ENCODE measurements at regions not wholly inside any gene's neighbourhood (a gene's known extent, or its start where the extent isn't known, plus 50 kb on each side); places are given as distances from the start of the nearest gene placed in this dataset.

GRCh38 chr11:36885154-36885553, 287.1 kb upstream of the RAG2 start:
- DNase-seq (ENCODE audit: low spot score) = no peak
- no peak for TF ChIP-seq CTCF (IDR thresholded peaks at IDR 0.05; ENCODE audit: borderline replicate concordance, control extremely low read depth, extremely low read depth, insufficient read depth, missing control alignments)
- in situ Hi-C loops (cut with MboI; ENCODE audit: low sequenced_read_pairs, unreplicated experiment) = no loop called here

GRCh38 chr11:36878737-36879136, 280.7 kb upstream of the RAG2 start:
- no peak for DNase-seq (ENCODE audit: low spot score)
- TF ChIP-seq CTCF (IDR thresholded peaks at IDR 0.05; ENCODE audit: borderline replicate concordance, control extremely low read depth, extremely low read depth, insufficient read depth, missing control alignments) = no peak
- in situ Hi-C loops (cut with MboI; ENCODE audit: low sequenced_read_pairs, unreplicated experiment) = no loop called here

GRCh38 chr11:36877149-36877548, 279.1 kb upstream of the RAG2 start:
- in situ Hi-C loops (cut with MboI; ENCODE audit: low sequenced_read_pairs, unreplicated experiment) = no loop called here
- no peak for TF ChIP-seq CTCF (IDR thresholded peaks at IDR 0.05; ENCODE audit: borderline replicate concordance, control extremely low read depth, extremely low read depth, insufficient read depth, missing control alignments)
- no peak for DNase-seq (ENCODE audit: low spot score)

GRCh38 chr11:36876266-36876665, 278.2 kb upstream of the RAG2 start:
- no peak for TF ChIP-seq CTCF (IDR thresholded peaks at IDR 0.05; ENCODE audit: borderline replicate concordance, control extremely low read depth, extremely low read depth, insufficient read depth, missing control alignments)
- in situ Hi-C loops (cut with MboI; ENCODE audit: low sequenced_read_pairs, unreplicated experiment) = no loop called here
- no peak for DNase-seq (ENCODE audit: low spot score)

- TF ChIP-seq CTCF (IDR thresholded peaks at IDR 0.05; ENCODE audit: borderline replicate concordance, control extremely low read depth, extremely low read depth, insufficient read depth, missing control alignments) = no peak
- in situ Hi-C loops (cut with MboI; ENCODE audit: low sequenced_read_pairs, unreplicated experiment) = no loop called here
- DNase-seq (ENCODE audit: low spot score) = no peak
Measured at GRCh38 chr11:36874291-36874690, 276.3 kb upstream of the RAG2 start.

GRCh38 chr11:36870361-36870760, 272.3 kb upstream of the RAG2 start:
- in situ Hi-C loops (cut with MboI; ENCODE audit: low sequenced_read_pairs, unreplicated experiment) = no loop called here
- no peak for DNase-seq (ENCODE audit: low spot score)
- TF ChIP-seq CTCF (IDR thresholded peaks at IDR 0.05; ENCODE audit: borderline replicate concordance, control extremely low read depth, extremely low read depth, insufficient read depth, missing control alignments) = no peak

- DNase-seq (ENCODE audit: low spot score) = no peak
- in situ Hi-C loops (cut with MboI; ENCODE audit: low sequenced_read_pairs, unreplicated experiment) = no loop called here
- TF ChIP-seq CTCF (IDR thresholded peaks at IDR 0.05; ENCODE audit: borderline replicate concordance, control extremely low read depth, extremely low read depth, insufficient read depth, missing control alignments) = no peak
Measured at GRCh38 chr11:36868380-36868779, 270.3 kb upstream of the RAG2 start.

All from GM13976 (cell line).